Right atrium auricular region (tissue), 2 donors: ENCODE measurements at regions not wholly inside any gene's neighbourhood (a gene's known extent, or its start where the extent isn't known, plus 50 kb on each side); places are given as distances from the start of the nearest gene placed in this dataset.

Experiments
- DNase-seq: peaks from one replicate; pipeline ENCODE4 v3.0.0-alpha.2; 2019; ENCODE audit warnings: low spot score
- H3K27ac ChIP-seq, 2 donors: fragments of 200-600 bp; sonication (generic); 1 replicate in 1 of 2; 2 replicates in 1 of 2; pipeline ENCODE4 v1.5.1; 2016 to 2019
- H3K27me3 ChIP-seq, 2 donors: fragments of 200-600 bp; sonication (generic); one replicate each; pipeline versions ENCODE4 v1.5.1 to v1.6.0; 2017 to 2019
- H3K36me3 ChIP-seq: fragments of 200-600 bp; sonication (generic); one replicate; pipeline ENCODE4 v1.5.1; 2016
- H3K4me1 ChIP-seq, 2 donors: fragments of 200-600 bp; sonication (generic); one replicate each; pipeline versions ENCODE4 v1.5.1 to v1.6.0; 2017 to 2019
- H3K4me3 ChIP-seq, 2 donors: fragments of 200-600 bp; sonication (generic); 1 replicate in 1 of 2; 2 replicates in 1 of 2; pipeline ENCODE4 v1.5.1; 2017 to 2019; ENCODE audit warnings: mild to moderate bottlenecking in 1 of 2, moderate library complexity in 1 of 2
- H3K9me3 ChIP-seq, 2 donors: fragments of 200-600 bp; sonication (generic); one replicate each; pipeline ENCODE4 v1.5.1; 2019
- TF ChIP-seq, protein P1 (sequence below), 2 donors: fragments of 200-600 bp; sonication (generic); IDR thresholded peaks; one replicate each; pipeline ENCODE4 v1.5.1; 2019; ENCODE audit warnings: antibody characterized with exemption in 2 of 2

DNA sequence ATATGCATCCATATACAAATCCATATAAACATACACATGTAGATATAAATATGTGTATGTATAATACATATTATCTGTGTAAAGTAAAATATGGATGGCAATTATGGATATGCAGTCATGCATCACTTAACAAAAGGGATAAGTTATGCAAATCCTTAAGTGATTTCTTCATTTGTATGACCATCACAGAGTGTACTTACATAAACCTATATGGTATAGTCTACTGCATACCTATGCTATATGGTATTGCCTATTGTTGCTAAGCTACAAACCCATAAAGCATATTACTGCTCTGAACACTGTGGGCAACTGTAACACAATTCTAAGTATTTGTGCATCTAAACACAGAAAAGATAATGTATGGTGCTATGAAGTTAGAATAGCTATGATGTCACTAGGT is 227.2 kb downstream of the SLC6A15 start:
- TF ChIP-seq, protein P1, sequence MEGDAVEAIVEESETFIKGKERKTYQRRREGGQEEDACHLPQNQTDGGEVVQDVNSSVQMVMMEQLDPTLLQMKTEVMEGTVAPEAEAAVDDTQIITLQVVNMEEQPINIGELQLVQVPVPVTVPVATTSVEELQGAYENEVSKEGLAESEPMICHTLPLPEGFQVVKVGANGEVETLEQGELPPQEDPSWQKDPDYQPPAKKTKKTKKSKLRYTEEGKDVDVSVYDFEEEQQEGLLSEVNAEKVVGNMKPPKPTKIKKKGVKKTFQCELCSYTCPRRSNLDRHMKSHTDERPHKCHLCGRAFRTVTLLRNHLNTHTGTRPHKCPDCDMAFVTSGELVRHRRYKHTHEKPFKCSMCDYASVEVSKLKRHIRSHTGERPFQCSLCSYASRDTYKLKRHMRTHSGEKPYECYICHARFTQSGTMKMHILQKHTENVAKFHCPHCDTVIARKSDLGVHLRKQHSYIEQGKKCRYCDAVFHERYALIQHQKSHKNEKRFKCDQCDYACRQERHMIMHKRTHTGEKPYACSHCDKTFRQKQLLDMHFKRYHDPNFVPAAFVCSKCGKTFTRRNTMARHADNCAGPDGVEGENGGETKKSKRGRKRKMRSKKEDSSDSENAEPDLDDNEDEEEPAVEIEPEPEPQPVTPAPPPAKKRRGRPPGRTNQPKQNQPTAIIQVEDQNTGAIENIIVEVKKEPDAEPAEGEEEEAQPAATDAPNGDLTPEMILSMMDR (IDR thresholded peaks at IDR 0.05): no peak
- no peak for DNase-seq
- Histone ChIP-seq H3K9me3 (no peaks in the 10 kb centered on the region), H3K27me3 (no peaks in the 10 kb centered on the region), H3K4me3 (no peak overlapping the region), H3K36me3 (no peaks in the 10 kb centered on the region), H3K27ac (no peak overlapping the region), H3K4me1 (no peaks in the 10 kb centered on the region)

DNA sequence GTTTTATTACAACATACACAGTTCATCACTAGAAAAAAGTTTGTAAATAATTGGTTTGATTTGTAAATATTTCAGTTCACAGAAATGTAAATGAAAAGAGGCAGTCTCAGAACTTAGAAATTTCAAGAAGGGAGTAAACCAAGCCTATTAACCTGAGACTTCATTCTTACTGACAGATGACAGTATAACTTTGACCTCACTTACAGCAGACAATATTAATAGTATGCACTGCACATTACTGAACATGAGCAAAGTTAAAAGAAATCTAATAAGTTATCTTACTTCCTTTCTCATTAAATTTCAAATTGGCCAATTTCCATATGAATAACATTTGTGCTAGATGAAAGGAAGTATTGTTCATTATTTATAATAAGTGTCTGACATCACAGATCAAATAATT is 235.8 kb downstream of the SLC6A15 start:
- no peak for DNase-seq
- H3K4me3 ChIP-seq: no peak overlapping the region
- TF ChIP-seq, protein P1 (IDR thresholded peaks at IDR 0.05): no peak

DNA sequence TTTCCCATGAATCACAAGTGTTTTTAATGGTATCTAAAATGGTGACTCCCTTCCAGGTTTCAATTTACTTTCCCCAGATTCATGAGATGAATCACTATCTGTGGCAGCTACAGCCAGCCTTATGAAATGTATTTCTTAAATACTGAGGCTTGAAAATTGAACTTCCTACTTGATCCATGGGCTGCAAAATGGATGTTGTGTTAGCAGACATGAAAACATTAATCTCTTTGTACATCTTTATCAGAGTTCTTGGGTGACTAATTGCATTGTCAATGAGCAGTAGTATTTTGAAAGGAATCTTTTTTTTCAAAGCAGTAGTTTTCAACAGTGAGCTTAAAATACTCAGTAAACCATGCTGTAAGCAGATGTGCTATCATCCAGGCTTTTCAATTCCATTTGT is 250.8 kb downstream of the SLC6A15 start:
- TF ChIP-seq, protein P1 (IDR thresholded peaks at IDR 0.05): no peak
- Histone ChIP-seq H3K9me3 (no peaks in the 10 kb centered on the region), H3K4me1 (no peaks in the 10 kb centered on the region), H3K4me3 (no peak overlapping the region), H3K27ac (no peak overlapping the region), H3K36me3 (no peaks in the 10 kb centered on the region), H3K27me3 (no peaks in the 10 kb centered on the region)
- DNase-seq: no peak

More for the DNA sequence above, 235.8 kb downstream of the SLC6A15 start:
- no peaks in the 10 kb centered on the region for H3K9me3 ChIP-seq
- no peaks in the 10 kb centered on the region for H3K27me3 ChIP-seq
- H3K36me3 ChIP-seq: no peaks in the 10 kb centered on the region
- H3K4me1 ChIP-seq: no peaks in the 10 kb centered on the region
- no peak overlapping the region for H3K27ac ChIP-seq

DNA sequence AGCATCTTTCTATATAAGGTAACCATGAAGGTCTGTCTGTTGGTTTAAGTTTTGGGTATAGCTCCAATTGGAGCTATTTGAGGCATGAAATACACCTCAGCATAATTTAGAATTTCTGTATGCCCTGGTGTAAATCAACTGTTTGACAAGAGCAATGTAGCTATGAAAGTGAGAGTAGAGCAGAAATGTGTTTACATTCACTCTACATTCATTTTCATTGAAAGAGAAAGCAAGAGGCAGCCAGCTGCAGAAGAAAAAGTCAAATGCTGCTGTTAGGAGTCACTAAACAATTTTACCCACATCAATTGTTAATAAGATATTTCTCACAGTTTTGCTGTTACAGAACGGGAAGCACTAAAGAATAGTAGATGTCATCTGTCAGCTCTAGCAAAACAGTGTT is 252.5 kb downstream of the SLC6A15 start:
- no peak for DNase-seq
- Histone ChIP-seq H3K36me3 (no peaks in the 10 kb centered on the region), H3K4me1 (no peaks in the 10 kb centered on the region), H3K4me3 (no peak overlapping the region), H3K27me3 (no peaks in the 10 kb centered on the region), H3K9me3 (no peaks in the 10 kb centered on the region), H3K27ac (no peak overlapping the region)
- TF ChIP-seq, protein P1 (IDR thresholded peaks at IDR 0.05): no peak

DNA sequence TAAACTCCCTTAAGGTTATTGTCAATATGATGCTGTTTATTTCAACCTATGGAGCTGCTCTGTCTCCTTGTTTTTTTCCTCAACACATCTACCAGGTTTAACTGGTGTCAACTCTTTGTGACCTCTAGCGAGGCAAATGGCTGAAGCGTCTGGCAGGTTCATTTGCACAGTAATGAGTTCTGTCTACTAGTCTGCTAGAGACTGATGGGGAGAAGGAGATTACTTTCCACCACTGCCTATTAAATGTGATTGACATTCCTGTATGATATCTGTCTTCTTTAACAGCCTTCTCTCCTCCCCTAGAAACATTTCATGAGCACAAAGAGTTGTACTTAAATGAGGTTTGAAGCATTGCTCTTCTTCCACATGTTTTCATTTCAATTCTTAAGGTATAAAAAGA is 253.7 kb downstream of the SLC6A15 start:
- Histone ChIP-seq H3K27ac (no peak overlapping the region), H3K4me1 (no peaks in the 10 kb centered on the region), H3K4me3 (no peak overlapping the region), H3K9me3 (no peaks in the 10 kb centered on the region), H3K36me3 (no peaks in the 10 kb centered on the region), H3K27me3 (no peaks in the 10 kb centered on the region)
- TF ChIP-seq, protein P1 (IDR thresholded peaks at IDR 0.05): no peak
- no peak for DNase-seq

DNA sequence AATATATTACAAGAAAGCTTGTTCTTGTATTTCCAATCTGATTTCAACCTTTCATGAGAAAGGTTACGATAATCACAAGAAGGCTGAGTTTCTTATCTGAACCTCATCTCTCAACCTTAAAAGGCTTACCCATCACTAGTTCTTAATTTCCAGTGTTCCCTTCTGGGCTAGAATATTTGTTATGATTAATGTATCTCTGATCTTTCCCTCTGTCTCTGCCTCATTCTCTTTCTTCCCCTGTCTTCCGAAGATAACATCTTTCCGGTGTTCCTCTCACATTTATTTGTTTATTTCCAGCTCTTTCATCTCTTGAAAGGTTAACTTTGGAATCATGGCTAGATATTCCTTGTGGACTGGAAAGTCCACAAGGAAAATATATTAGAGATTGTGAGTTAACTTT is 255.9 kb downstream of the SLC6A15 start:
- Histone ChIP-seq H3K4me1 (no peaks in the 10 kb centered on the region), H3K27ac (no peak overlapping the region), H3K36me3 (no peaks in the 10 kb centered on the region), H3K27me3 (no peaks in the 10 kb centered on the region), H3K4me3 (no peak overlapping the region), H3K9me3 (no peaks in the 10 kb centered on the region)
- no peak for DNase-seq
- TF ChIP-seq, protein P1 (IDR thresholded peaks at IDR 0.05): no peak
